ENCODE measurements at regions not wholly inside any gene's neighbourhood (a gene's known extent, or its start where the extent isn't known, plus 50 kb on each side); places are given as distances from the start of the nearest gene placed in this dataset.

GRCh38 chr5:77892061-77893010, 116.2 kb upstream of the TBCA start:
- Histone ChIP-seq H3K79me2 (ENCODE audit: control insufficient read depth, insufficient read depth, low read length) (no peaks in the 10 kb centered on the region), H3K4me3 (no peak overlapping the region), H3K27ac (ENCODE audit: control insufficient read depth, insufficient read depth) (no peak overlapping the region), H3K9me3 (replicated peaks; ENCODE audit: control insufficient read depth, insufficient read depth, low read length) (no peaks in the 10 kb centered on the region), H3K27me3 (replicated peaks in 1 of 2; ENCODE audit: control insufficient read depth in 2 of 2, insufficient read depth in 2 of 2, low read length in 1 of 2) (no peaks in the 10 kb centered on the region), H3K4me2 (ENCODE audit: control insufficient read depth, insufficient read depth) (no peak overlapping the region), H3K36me3 (ENCODE audit: control insufficient read depth in 2 of 2, insufficient read depth in 2 of 2, low read length in 1 of 2) (no peaks in the 10 kb centered on the region), H2AFZ (ENCODE audit: control insufficient read depth, low read depth, low read length) (no peak overlapping the region; the same call in 1 of the 2 replicates), H3K9ac (ENCODE audit: control insufficient read depth, insufficient read depth, low read length) (no peak overlapping the region), H3K4me1 (ENCODE audit: control insufficient read depth, insufficient read depth, low read length) (no peaks in the 10 kb centered on the region), H4K20me1 (ENCODE audit: control insufficient read depth, insufficient read depth) (no peaks in the 10 kb centered on the region)
- FAIRE-seq (no peak), DNase-seq (ENCODE audit: low read depth, low spot score) (no peak), ATAC-seq (no peak)
- ChIA-PET POLR2A (interaction anchor here (0.5 kb wide), 1 partner anchor 84 kb away, joined by 4 read pairs; no protein-coding TSS in a partner anchor), SMC1A (ENCODE audit: uncharacterized antibody, unreplicated experiment) (interaction anchor here (1.7 kb wide), 1 partner anchor 11 kb away, joined by 3 read pairs; no protein-coding TSS in a partner anchor), CTCF (interaction anchor here (1.0 kb wide), 1 partner anchor 11 kb away, joined by 3 read pairs; no protein-coding TSS in a partner anchor), RAD21 (ENCODE audit: unreplicated experiment) (interaction anchor here (1.4 kb wide), 1 partner anchor 46 kb away, joined by 3 read pairs; no protein-coding TSS in a partner anchor)
- in situ Hi-C loops (cut with MboI) = no loop called here
- WGBS (ENCODE audit: insufficient coverage, insufficient replicate concordance, low lambda C conversion rate, missing lambda C conversion rate) = 63% methylated on average over 12 of the region's 12 CpGs
- intact Hi-C loops (cut with micrococcal nuclease; ENCODE audit: unreplicated experiment) = no loop called here
- TF ChIP-seq MYB (IDR thresholded peaks at IDR 0.05; ENCODE audit: borderline replicate concordance, low read depth, low read length) (no peak), NR2F1 (conservative IDR thresholded peaks at IDR 0.05) (no peak), EED (IDR thresholded peaks at IDR 0.05; ENCODE audit: low read depth) (no peak), ZNF384 (IDR thresholded peaks at IDR 0.05; ENCODE audit: borderline replicate concordance, low read depth, low read length) (no peak), SRF (IDR thresholded peaks at IDR 0.05; ENCODE audit: low read depth in 2 of 2, low read length in 2 of 2) (no peak), HDAC6 (IDR thresholded peaks at IDR 0.05; ENCODE audit: unreplicated experiment) (no peak), FOXM1 (IDR thresholded peaks at IDR 0.05; ENCODE audit: low read depth, low read length) (no peak), CBFB (IDR thresholded peaks at IDR 0.05; ENCODE audit: low read depth) (no peak), TBL1XR1 (IDR thresholded peaks at IDR 0.05; ENCODE audit: low read depth, low read length) (no peak), CREB1 (IDR thresholded peaks at IDR 0.05; ENCODE audit: low read depth) (no peak)
- TF ChIP-seq, protein P1, sequence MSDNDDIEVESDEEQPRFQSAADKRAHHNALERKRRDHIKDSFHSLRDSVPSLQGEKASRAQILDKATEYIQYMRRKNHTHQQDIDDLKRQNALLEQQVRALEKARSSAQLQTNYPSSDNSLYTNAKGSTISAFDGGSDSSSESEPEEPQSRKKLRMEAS (IDR thresholded peaks at IDR 0.05; ENCODE audit: low read depth, low read length) = no peak
- no TSS peak for BruUV-seq (replicated peaks)
